ENCODE measurements at regions not wholly inside any gene's neighbourhood (a gene's known extent, or its start where the extent isn't known, plus 50 kb on each side); places are given as distances from the start of the nearest gene placed in this dataset.
A peak's percentile ranks its signal among the peaks of the same experiment; 100 is the strongest.
"Not testable (repeated sequence)": the region's sequence is repeated elsewhere in the genome, so short reads cannot be mapped to it uniquely, and the experiment has no call there.

DNA sequence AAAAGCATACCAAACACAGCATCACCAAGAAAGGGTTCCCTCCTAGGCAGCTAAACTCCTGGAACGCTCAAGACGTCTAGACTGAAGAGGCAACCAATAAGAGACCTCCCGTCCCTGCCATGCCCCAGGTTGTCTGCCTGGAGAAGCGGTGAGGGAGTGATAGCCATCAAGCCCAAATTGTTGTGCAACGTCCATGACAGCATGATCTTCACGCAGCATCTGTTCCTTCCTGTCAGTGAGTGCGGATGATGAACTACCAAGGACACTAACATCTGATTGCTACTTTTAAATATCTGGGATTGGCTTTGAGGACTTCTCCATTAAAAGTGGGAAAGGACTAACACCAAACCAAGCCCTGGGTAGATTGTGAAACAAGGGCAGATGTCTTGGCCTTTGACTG, 149.7 kb downstream of the TXNL1 start:
- ATAC-seq (no peak), DNase-seq (no peak)
- Histone ChIP-seq H3K4me3 (ENCODE audit: low read length) (no peak overlapping the region), H3K27ac (ENCODE audit: low read length) (no peak overlapping the region), H3K9me3 (ENCODE audit: control insufficient read depth, low read length) (no peaks in the 10 kb centered on the region), H3K4me1 (ENCODE audit: control insufficient read depth, insufficient read depth, low read length) (peaks cover 2% of the 10 kb centered on the region), H3K27me3 (ENCODE audit: control insufficient read depth, insufficient read depth) (no peaks in the 10 kb centered on the region)
- WGBS = 87% methylated on average over 7 of the region's 7 CpGs
- intact Hi-C loops (cut with DNase I) = no loop called here

DNA sequence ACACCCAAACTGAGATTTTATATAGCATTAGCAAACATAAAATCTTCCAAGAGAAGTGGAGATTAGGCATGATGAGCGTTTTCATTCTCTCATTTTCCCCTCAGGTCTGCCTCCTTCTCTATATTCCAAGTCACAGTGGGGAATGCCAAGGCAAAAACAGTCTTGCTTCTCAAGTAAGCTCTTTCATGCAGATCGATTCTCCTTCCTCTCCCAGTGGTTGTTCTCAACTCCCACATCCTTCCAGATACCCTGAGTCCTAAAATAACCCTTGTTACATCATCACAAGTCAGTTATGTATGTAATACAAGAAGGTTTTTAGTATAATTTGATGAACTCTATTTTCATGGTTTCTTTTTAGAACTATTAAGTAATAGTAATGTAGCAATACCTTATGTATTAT, 150.6 kb downstream of the TXNL1 start:
- DNase-seq (no peak), ATAC-seq (no peak)
- H3K27me3 ChIP-seq (ENCODE audit: control insufficient read depth, insufficient read depth) = no peaks in the 10 kb centered on the region
- H3K27ac ChIP-seq (ENCODE audit: low read length) = no peak overlapping the region
- no peak overlapping the region for H3K4me3 ChIP-seq (ENCODE audit: low read length)
- peaks cover 2% of the 10 kb centered on the region for H3K4me1 ChIP-seq (ENCODE audit: control insufficient read depth, insufficient read depth, low read length)
- no peaks in the 10 kb centered on the region for H3K9me3 ChIP-seq (ENCODE audit: control insufficient read depth, low read length)
- intact Hi-C loops (cut with DNase I) = no loop called here
- WGBS = 32% methylated on average over 2 of the region's 2 CpGs

DNA sequence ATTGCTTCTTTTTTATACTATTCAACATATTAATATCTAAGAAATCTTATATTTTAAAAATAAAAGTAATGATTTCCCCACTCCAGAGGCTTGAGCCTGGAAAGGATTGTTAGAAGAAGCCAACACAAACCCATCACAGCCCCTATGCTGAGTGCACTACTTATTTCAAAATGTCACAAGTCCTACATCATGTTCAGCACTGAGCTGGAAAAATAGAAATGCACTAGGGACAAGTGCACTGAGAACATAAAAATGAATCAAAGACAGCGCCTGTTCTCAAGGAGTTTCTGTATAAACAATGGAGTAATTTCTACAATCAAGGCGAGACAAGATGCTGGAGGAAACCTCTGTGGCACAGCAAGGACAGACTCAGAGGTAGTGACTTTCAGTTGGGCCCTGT, 155.0 kb downstream of the TXNL1 start:
- H3K9me3 ChIP-seq (ENCODE audit: control insufficient read depth, low read length) = no peaks in the 10 kb centered on the region
- no peak for DNase-seq
- H3K27me3 ChIP-seq (ENCODE audit: control insufficient read depth, insufficient read depth) = no peaks in the 10 kb centered on the region

GRCh38 chr18:56482813-56483212, 155.6 kb downstream of the TXNL1 start:
- intact Hi-C loops (cut with DNase I); DNase-seq; H3K27ac ChIP-seq (ENCODE audit: low read length); H3K27me3 ChIP-seq (ENCODE audit: control insufficient read depth, insufficient read depth); H3K4me1 ChIP-seq (ENCODE audit: control insufficient read depth, insufficient read depth, low read length); ATAC-seq; H3K9me3 ChIP-seq (ENCODE audit: control insufficient read depth, low read length); H3K4me3 ChIP-seq (ENCODE audit: low read length): not testable (repeated sequence)
- 95% methylated on average over 4 of the region's 4 CpGs for WGBS

More for the DNA sequence above, 155.0 kb downstream of the TXNL1 start:
- ATAC-seq = no peak
- intact Hi-C loops (cut with DNase I) = no loop called here
- no peak overlapping the region for H3K27ac ChIP-seq (ENCODE audit: low read length)
- peaks cover 2% of the 10 kb centered on the region for H3K4me1 ChIP-seq (ENCODE audit: control insufficient read depth, insufficient read depth, low read length)
- 95% methylated on average over 2 of the region's 2 CpGs for WGBS
- no peak overlapping the region for H3K4me3 ChIP-seq (ENCODE audit: low read length)

GRCh38 chr18:56481751-56482150, 156.6 kb downstream of the TXNL1 start:
- ATAC-seq = no peak
- Histone ChIP-seq H3K9me3 (ENCODE audit: control insufficient read depth, low read length) (no peaks in the 10 kb centered on the region), H3K27ac (ENCODE audit: low read length) (no peak overlapping the region), H3K27me3 (ENCODE audit: control insufficient read depth, insufficient read depth) (no peaks in the 10 kb centered on the region), H3K4me3 (ENCODE audit: low read length) (no peak overlapping the region), H3K4me1 (ENCODE audit: control insufficient read depth, insufficient read depth, low read length) (no peaks in the 10 kb centered on the region)
- 66% methylated on average over 1 of the region's 1 CpG for WGBS
- no peak for DNase-seq
- intact Hi-C loops (cut with DNase I) = no loop called here

DNA sequence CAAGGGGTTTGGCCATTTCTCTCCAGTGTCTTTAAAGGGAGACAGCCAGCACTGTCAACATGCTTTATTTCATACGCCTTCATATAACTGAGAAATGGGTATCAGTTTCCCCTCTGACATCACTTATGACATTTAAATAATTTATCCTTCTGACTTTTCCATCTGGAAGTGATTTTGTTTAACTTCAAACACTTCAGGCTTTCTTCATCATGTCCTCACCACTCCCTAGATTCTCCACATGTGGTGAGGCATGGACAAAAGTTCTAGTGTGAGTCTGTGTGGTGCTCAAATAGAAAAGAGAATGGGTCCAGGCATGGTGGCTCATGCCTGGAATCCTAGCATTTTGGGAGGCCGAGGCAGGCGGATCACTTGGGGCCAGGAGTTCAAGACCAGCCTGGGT, 158.6 kb downstream of the TXNL1 start:
- Histone ChIP-seq H3K27me3 (ENCODE audit: control insufficient read depth, insufficient read depth) (no peaks in the 10 kb centered on the region), H3K4me1 (ENCODE audit: control insufficient read depth, insufficient read depth, low read length) (no peaks in the 10 kb centered on the region), H3K9me3 (ENCODE audit: control insufficient read depth, low read length) (no peaks in the 10 kb centered on the region), H3K4me3 (ENCODE audit: low read length) (no peak overlapping the region), H3K27ac (ENCODE audit: low read length) (no peak overlapping the region)
- WGBS = 96% methylated on average over 3 of the region's 3 CpGs
- intact Hi-C loops (cut with DNase I) = no loop called here
- no peak for ATAC-seq
- DNase-seq = no peak

DNA sequence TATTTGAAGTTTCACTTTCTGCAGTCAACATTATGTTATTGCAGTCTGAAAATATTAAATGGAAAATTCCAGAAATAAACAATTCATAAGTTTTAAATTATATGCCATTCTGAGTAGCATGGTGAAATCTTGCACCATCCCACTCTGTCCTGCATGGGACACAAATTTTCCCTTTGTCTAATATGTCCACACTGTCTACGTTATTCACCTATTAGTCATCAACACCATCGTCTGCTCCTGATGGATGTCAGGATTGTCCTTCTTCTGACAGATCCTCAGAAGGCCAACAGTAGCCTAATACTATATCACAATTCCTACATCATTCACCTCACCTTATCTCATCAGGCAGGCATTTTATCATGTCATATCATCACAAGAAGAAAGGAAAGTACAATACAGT, 163.1 kb downstream of the TXNL1 start:
- H3K27me3 ChIP-seq (ENCODE audit: control insufficient read depth, insufficient read depth) = no peaks in the 10 kb centered on the region
- intact Hi-C loops (cut with DNase I) = no loop called here
- no peak overlapping the region for H3K4me3 ChIP-seq (ENCODE audit: low read length)
- no peaks in the 10 kb centered on the region for H3K9me3 ChIP-seq (ENCODE audit: control insufficient read depth, low read length)
- ATAC-seq = no peak
- WGBS = 90% methylated on average over 2 of the region's 2 CpGs
- H3K27ac ChIP-seq (ENCODE audit: low read length) = no peak overlapping the region
- H3K4me1 ChIP-seq (ENCODE audit: control insufficient read depth, insufficient read depth, low read length) = no peaks in the 10 kb centered on the region
- no peak for DNase-seq

DNA sequence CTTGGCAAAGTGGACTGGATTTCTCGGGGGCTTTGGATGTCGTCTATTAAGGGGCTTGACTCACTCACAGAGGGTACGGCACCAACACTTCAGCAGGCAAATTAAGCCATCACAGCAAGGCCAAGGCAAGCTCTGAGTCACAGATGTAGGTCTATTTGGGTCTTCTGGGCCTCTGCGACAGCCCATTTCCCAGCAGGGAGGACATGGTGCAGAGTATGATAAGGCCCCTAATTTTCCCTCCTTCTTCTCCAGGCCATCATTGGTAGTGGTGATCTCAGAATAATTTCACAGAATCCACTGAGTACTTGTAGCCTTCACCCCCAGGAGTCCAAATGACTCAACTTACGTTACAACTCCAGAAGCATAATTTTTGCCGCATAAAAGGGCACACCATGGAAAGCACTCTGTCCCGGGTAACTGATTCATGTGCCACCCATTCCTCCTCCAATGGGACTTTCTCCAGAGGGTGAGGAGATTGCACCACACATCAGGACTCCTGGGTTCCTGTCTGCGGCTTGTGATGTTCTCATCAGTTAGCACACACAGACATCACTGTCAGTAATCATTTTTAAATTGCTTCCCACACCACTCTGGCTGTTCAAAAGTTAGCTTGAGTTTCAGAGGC, 164.9 kb downstream of the TXNL1 start:
- H3K4me3 ChIP-seq (ENCODE audit: low read length) = no peak overlapping the region
- intact Hi-C loops (cut with DNase I) = no loop called here
- ATAC-seq (no peak), DNase-seq (no peak)
- H3K27ac ChIP-seq (ENCODE audit: low read length) = no peak overlapping the region
- 82% methylated on average over 8 of the region's 8 CpGs for WGBS
- H3K4me1 ChIP-seq (ENCODE audit: control insufficient read depth, insufficient read depth, low read length) = no peaks in the 10 kb centered on the region
- no peaks in the 10 kb centered on the region for H3K27me3 ChIP-seq (ENCODE audit: control insufficient read depth, insufficient read depth)
- no peaks in the 10 kb centered on the region for H3K9me3 ChIP-seq (ENCODE audit: control insufficient read depth, low read length)

DNA sequence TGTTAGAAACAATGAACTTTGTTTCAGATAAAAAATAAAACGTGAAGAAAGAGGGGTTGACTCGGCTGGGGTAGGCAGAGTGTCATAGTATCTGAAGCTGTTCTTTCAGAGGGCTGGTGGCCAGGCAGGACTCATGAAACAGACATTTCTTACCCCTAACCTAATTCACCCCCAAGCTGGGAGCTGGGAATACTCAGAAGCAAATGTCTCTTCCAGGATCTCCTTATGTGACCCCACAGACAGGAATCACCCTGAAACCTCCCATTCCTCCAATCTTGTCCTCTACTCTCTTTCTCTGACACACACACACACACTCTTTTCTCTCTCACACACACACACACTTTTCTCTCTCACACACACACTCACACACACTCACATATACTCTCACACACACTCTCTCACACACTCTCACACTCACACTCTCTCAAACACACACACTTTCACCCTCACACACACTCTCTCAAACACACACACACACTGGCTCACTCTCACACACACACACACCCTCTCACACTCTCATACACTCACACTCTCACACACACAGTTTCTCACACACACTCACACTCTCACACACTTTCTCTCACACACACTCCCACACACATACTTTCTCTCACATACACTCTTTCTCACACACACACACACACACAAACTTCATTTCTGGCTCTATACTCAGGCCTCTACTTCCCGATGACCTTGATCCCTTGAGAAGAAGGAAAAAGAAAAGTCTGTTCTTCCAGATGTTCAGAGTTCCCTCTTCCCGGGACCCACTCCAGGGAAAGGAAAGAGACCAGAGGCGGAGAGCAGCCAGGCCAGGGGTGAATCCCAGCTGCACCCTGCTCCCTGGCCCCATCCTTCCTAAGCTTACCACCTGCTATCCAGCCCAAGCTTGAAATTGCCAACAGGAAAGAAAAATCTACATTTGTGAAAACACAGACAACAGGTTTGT, 167.7 kb downstream of the TXNL1 start:
- H3K27me3 ChIP-seq (ENCODE audit: control insufficient read depth, insufficient read depth) = no peaks in the 10 kb centered on the region
- no peak overlapping the region for H3K27ac ChIP-seq (ENCODE audit: low read length)
- no peaks in the 10 kb centered on the region for H3K4me1 ChIP-seq (ENCODE audit: control insufficient read depth, insufficient read depth, low read length)
- intact Hi-C loops (cut with DNase I) = no loop called here
- H3K4me3 ChIP-seq (ENCODE audit: low read length) = no peak overlapping the region
- ATAC-seq (no peak), DNase-seq (peak in 1 of 3 donors; percentile 29)
- WGBS = 45% methylated on average over 5 of the region's 5 CpGs
- no peaks in the 10 kb centered on the region for H3K9me3 ChIP-seq (ENCODE audit: control insufficient read depth, low read length)

GRCh38 chr18:56469582-56469981, 168.8 kb downstream of the TXNL1 start:
- no peaks in the 10 kb centered on the region for H3K4me1 ChIP-seq (ENCODE audit: control insufficient read depth, insufficient read depth, low read length)
- no peak overlapping the region for H3K4me3 ChIP-seq (ENCODE audit: low read length)
- ATAC-seq (no peak), DNase-seq (no peak)
- H3K9me3 ChIP-seq (ENCODE audit: control insufficient read depth, low read length) = no peaks in the 10 kb centered on the region
- H3K27ac ChIP-seq (ENCODE audit: low read length) = no peak overlapping the region
- intact Hi-C loops (cut with DNase I) = no loop called here
- H3K27me3 ChIP-seq (ENCODE audit: control insufficient read depth, insufficient read depth) = no peaks in the 10 kb centered on the region
- 94% methylated on average over 4 of the region's 4 CpGs for WGBS

- ATAC-seq = peak; percentile 46 to 57
- H3K4me3 ChIP-seq (ENCODE audit: low read length) = no peak overlapping the region
- H3K9me3 ChIP-seq (ENCODE audit: control insufficient read depth, low read length) = peaks cover 4% of the 10 kb centered on the region
- 83% methylated on average over 1 of the region's 1 CpG for WGBS
- no peak overlapping the region for H3K27ac ChIP-seq (ENCODE audit: low read length)
- no peak for DNase-seq
- intact Hi-C loops (cut with DNase I) = no loop called here
- no peaks in the 10 kb centered on the region for H3K4me1 ChIP-seq (ENCODE audit: control insufficient read depth, insufficient read depth, low read length)
- no peaks in the 10 kb centered on the region for H3K27me3 ChIP-seq (ENCODE audit: control insufficient read depth, insufficient read depth)
These were observed 170.0 kb downstream of the TXNL1 start for GRCh38 chr18:56468396-56468795.
